Dedifferentiated amniotic fluid mesenchymal stem cell (primary cell): ENCODE measurements at regions not wholly inside any gene's neighbourhood (a gene's known extent, or its start where the extent isn't known, plus 50 kb on each side); places are given as distances from the start of the nearest gene placed in this dataset.
"Not testable (repeated sequence)": the region's sequence is repeated elsewhere in the genome, so short reads cannot be mapped to it uniquely, and the experiment has no call there.

ENCODE experiments used
- DNase-seq: peaks from one replicate; pipeline ENCODE4 v3.0.0-alpha.2; 2016; ENCODE audit errors: extremely low spot score

DNA sequence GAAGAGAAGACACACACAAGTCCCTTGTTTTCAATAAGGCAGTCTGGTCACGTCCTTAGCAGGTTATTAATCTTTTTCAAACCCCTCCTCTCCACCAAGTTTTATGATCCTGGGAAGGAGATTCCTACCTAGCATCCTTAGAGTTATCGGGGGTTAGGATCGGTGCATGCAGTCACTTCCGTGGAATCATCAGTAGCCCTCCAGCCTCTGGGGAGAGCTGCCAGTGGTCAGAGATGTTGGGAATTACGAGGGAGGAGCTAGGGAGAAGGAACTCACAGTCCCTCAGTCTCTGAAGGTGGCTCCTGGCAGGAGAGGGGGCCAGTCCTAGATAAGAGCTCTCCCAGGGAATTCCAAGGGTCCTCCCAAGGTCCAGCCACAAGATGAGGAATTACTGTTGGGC lies 57.7 kb upstream of the ATP5PO start:
- no peak for DNase-seq

DNA sequence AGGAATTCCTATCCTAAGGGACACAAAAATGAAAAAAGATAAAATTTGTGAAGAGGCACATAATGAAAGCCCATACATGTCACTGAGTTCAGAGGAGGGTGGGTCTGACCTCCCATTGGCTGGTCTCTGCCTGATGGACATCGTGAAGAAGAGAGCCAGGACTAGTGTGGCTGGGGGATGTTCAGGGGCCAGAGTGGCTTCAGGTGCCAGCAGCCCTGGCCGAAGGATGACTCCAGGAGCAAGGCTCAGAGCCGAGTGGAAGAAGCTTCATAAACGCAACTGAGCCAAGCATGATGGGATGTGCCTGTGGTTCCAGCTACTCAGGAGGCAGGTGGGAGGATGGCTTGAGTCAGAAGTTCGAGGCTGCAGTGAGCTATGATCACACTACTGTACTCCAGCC lies 56.9 kb upstream of the ATP5PO start:
- DNase-seq = no peak

DNA sequence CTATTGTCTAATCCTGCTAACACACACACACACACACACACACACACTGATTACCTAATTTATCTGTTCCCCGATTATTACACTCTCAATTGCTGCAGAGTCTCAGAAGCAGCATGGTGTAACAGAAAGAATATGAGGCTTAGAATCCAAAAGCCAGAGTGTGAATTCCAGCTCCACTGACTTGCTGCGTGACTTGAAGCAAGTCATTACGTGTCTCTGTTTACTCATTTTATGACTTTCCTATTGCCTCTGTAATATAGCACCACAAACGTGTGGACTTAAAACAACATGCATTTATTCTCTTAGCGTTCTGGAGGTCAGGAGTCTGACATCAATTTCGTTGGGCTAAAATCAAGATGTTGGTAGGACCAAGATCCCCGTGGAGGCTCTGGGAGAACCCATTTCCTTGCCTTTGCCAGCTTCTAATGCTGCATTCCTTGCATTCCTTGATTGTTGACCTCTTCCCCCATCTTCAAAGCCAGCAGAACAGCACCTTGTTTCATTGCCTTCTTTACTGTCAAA lies 55.9 kb upstream of the ATP5PO start:
- DNase-seq = no peak

DNA sequence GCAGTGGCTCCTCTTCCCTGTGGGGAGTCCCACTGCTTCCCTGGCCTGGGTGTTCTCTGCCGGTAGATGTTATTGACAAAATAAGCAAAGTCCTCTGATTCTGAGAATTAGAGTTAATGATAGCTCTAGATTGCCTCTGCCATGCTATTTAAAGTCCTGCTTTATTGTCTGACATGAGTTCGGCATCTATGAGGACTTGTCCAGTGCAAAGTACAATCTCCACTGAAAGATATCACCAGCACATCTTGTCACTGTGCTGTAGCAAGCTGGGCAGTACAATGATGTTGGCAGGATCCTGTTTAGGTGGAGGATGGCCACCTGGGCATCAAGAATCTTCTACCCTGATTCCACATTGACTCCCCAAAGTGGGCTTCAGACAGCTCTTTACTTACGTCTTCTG lies 54.0 kb upstream of the ATP5PO start:
- no peak for DNase-seq

DNA sequence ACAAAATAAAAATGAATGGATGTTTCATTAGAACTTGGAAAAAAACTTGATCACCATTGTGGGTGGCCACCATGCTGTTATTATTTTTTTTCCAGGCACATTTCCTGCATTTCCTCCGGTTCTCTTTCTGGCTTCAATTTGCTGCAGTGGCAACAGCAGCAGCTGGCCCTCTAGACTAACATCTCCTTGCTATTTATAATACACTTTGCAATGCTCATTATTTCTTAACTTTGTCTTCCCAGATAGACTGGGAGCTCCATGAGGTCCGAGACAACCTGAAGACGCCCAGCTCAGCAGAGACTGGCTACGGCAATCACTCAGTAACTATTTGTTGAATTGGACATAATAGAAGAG lies 53.4 kb upstream of the ATP5PO start:
- DNase-seq = no peak

DNA sequence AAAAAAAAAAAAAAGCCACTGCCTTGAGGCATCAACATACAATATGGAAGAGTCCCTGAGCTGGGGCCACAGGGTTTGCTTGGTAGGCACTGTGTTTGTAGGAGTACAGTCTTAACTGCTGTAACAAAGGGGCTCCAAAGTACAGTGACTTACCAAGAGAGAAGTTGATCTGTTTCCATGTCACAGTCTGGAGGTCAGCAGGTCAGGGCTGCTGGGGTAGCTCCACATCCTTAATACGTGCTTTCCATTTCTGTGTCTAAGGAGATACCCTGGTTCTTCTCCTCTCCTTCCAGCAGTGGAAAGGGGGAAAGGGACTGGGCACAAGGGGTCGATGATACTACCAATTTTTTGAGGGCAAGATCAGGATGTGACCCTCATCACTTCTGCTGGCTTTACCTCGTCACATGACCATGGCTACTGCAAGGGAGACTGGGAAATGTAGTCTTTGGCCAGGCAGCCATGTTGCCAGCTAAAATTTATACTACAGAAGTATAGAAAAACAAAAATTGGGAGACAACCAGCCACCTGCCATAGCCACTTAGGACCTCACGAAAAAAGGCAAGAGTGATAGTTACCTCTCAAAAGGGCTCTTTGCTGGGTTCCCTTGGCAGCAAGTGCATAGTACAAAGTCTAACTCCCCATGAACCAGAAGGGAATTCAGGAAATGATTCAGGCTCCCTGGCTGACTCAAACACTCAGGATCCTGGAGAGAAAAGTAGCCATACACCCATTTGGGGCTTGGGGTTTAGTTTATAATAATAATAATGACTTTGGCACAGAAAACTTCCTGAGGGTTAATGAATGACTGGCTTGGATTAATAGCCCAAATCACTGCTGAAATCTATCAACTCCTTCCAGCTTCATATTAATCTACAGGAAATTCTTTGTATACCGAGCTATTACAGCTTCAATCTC lies 52.7 kb upstream of the ATP5PO start:
- peak; percentile 17 for DNase-seq

DNA sequence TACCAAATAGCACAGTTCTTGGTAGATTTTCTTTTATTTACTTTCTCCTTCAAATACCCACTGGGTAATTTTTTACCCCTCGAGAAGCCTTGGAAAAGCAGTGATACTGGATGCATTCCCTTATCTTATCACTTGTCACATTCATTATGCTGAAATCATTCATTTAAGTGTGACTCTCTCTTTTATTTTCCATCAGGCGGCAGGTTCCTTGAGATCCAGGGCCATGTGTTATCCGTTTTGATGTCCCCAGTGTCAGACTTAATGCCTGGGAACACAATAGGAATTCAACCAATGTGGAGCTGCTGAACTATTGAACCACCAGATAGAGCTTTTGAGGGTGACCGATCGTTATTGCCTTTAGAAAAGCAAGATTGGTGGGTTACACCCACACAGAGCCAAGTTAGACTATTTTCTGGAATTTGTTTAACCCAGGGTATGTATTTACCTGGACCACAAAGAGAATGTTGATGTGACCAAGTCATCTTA lies 51.5 kb upstream of the ATP5PO start:
- no peak for DNase-seq

DNA sequence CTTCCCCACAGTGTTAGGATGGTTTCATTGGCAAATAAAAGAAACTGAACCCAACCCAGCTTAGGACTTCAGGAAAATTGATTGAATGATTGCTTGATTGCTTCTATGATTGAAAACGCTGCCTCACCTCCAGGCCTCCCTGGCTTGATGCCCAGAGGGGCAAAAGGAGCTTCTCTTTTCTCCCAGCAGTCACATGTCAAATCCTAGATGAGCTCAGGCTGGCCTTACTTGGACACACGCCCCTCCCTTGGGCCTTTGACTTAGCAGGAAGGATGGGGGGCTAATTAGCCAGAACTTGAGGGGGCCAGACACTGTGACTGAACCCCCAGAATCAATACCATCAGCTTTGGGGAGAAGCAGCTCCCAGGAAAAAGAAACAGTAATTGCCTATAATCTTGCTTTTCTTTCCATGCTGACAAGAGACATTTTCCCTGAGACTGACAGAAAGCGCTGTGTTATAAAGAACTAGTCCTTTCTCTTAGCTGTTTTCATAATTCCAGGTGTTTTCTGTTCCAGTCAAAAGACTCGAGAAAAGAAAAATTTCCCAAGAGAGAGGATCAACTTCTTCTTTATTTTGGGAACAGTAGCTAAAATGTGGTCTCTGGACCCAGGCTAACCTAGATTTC lies 50.8 kb upstream of the ATP5PO start:
- no peak for DNase-seq

DNA sequence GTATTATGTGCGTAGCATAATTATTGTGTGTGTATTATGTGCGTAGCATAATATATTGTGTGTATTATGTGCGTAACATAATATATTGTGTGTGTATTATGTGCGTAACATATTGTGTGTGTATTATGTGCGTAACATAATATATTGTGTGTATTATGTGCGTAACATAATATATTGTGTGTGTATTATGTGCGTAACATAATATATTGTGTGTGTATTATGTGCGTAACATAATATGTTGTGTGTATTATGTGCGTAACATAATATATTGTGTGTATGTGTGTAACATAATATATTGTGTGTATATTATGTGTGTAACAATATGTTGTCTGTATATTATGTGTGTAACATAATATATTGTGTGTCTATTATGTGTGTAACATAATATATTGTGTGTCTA lies 50.1 kb upstream of the ATP5PO start:
- not testable (repeated sequence) for DNase-seq
